ENCODE measurements at regions not wholly inside any gene's neighbourhood (a gene's known extent, or its start where the extent isn't known, plus 50 kb on each side); places are given as distances from the start of the nearest gene placed in this dataset.

GRCh38 chr2:150625303-150625702 lies 137.8 kb upstream of the RND3 start:
- TF ChIP-seq CTCF (conservative IDR thresholded peaks at IDR 0.05) (no peak), ZFX (IDR thresholded peaks at IDR 0.05) (no peak)
